IMR-90 (cell line): ENCODE measurements at regions not wholly inside any gene's neighbourhood (a gene's known extent, or its start where the extent isn't known, plus 50 kb on each side); places are given as distances from the start of the nearest gene placed in this dataset.

ENCODE experiments used
- ATAC-seq: fragments of 200-7000 bp; cut with Tn5 transposase; 2 replicates; pipeline ENCODE4 v1.9.1; 2020; ENCODE audit warnings: low read depth, mild to moderate bottlenecking, moderate library complexity
- BruUV-seq: library from RNA; stranded (reverse); fragments of 400-500 nt; replicated peaks from 2 replicates; lab custom pipeline; 2021; lab: Mats Ljungman, UMichigan
- CTCF ChIA-PET: fragments of 300-600 bp; formaldehyde crosslinking; extraction: SDS; loops from one replicate; lab custom pipeline; 2021; ENCODE audit warnings: antibody characterized with exemption; lab: Yijun Ruan, JAX
- POLR2A ChIA-PET: fragments of 300-600 bp; sonication (Branson Sonifier 250); formaldehyde crosslinking; loops from one replicate; lab custom pipeline; 2022; ENCODE audit warnings: antibody characterized with exemption; ENCODE audit not compliant: unreplicated experiment; lab: Charles Lee
- DNase-seq: peaks from one replicate; pipeline ENCODE4 v3.0.0; 2013
- H2AFZ ChIP-seq: replicated peaks from 2 replicates; pipeline ENCODE3; 2013; ENCODE audit warnings: low read length, mild to moderate bottlenecking; ENCODE audit not compliant: poor library complexity
- H2AK5ac ChIP-seq: 2 replicates; pipeline ENCODE4 v1.6.1; 2013; ENCODE audit warnings: low read depth, low read length, inconsistent platforms
- H2AK9ac ChIP-seq: replicated peaks from 2 replicates; pipeline ENCODE3; 2013; ENCODE audit warnings: mild to moderate bottlenecking, low read depth, low read length, moderate library complexity; ENCODE audit not compliant: poor library complexity
- H2BK120ac ChIP-seq: 2 replicates; pipeline ENCODE4 v1.6.1; 2013; ENCODE audit warnings: low read depth, low read length, inconsistent platforms
- H2BK15ac ChIP-seq: 3 replicates; pipeline ENCODE4 v1.6.1; 2013; ENCODE audit warnings: low read depth, low read length, inconsistent platforms
- H2BK20ac ChIP-seq: 2 replicates; pipeline ENCODE4 v1.6.1; 2013; ENCODE audit warnings: low read depth, mild to moderate bottlenecking, inconsistent platforms, low read length, moderate library complexity
- H2BK5ac ChIP-seq: 2 replicates; pipeline ENCODE4 v1.6.1; 2013; ENCODE audit warnings: mild to moderate bottlenecking, low read depth, low read length, inconsistent platforms; ENCODE audit not compliant: poor library complexity, severe bottlenecking
- H3K14ac ChIP-seq: replicated peaks from 2 replicates; pipeline ENCODE4 v1.6.1; 2013; ENCODE audit warnings: low read depth, low read length, inconsistent platforms
- H3K18ac ChIP-seq: 2 replicates; pipeline ENCODE4 v1.6.1; 2013; ENCODE audit warnings: low read depth, low read length, control low read depth
- H3K23ac ChIP-seq: 2 replicates; pipeline ENCODE4 v1.6.1; 2013; ENCODE audit warnings: low read depth, low read length, inconsistent platforms
- H3K27ac ChIP-seq: 2 replicates; pipeline ENCODE4 v1.5.1; 2013; ENCODE audit warnings: mild to moderate bottlenecking, control low read depth, low read length; ENCODE audit not compliant: insufficient read depth
- H3K27me3 ChIP-seq: 2 replicates; pipeline ENCODE4 v1.6.1; 2013; ENCODE audit warnings: low read length; ENCODE audit not compliant: control insufficient read depth, insufficient read depth
- H3K36me3 ChIP-seq: 2 replicates; pipeline ENCODE4 v1.6.1; 2013; ENCODE audit warnings: low read length, mixed read lengths; ENCODE audit not compliant: control insufficient read depth, insufficient read depth
- H3K4ac ChIP-seq: 2 replicates; pipeline ENCODE4 v1.6.1; 2013; ENCODE audit warnings: low read depth, low read length, inconsistent platforms
- H3K4me1 ChIP-seq: 2 replicates; pipeline ENCODE4 v1.6.1; 2013; ENCODE audit warnings: low read length, mixed read lengths; ENCODE audit not compliant: control insufficient read depth, insufficient read depth
- H3K4me2 ChIP-seq: 2 replicates; pipeline ENCODE4 v1.6.1; 2013; ENCODE audit warnings: low read depth, mild to moderate bottlenecking, control low read depth, low read length, moderate library complexity
- H3K4me3 ChIP-seq: 2 replicates; pipeline ENCODE4 v1.5.1; 2013; ENCODE audit warnings: low read depth, mild to moderate bottlenecking, control low read depth, low read length, moderate library complexity; ENCODE audit not compliant: insufficient read depth
- H3K56ac ChIP-seq: 2 replicates; pipeline ENCODE4 v1.6.1; 2013; ENCODE audit warnings: low read length, inconsistent platforms; ENCODE audit not compliant: insufficient read depth; ENCODE audit errors: extremely low read depth
- H3K79me1 ChIP-seq, 2 experiments: 2 replicates each; pipeline ENCODE4 v1.6.1; 2013; ENCODE audit warnings: low read length in 2 of 2, inconsistent platforms in 1 of 2, low read depth in 1 of 2
- H3K9ac ChIP-seq: 2 replicates; pipeline ENCODE4 v1.6.1; 2013; ENCODE audit warnings: low read depth, low read length, control low read depth
- H3K9me1 ChIP-seq: 2 replicates; pipeline ENCODE4 v1.6.1; 2013; ENCODE audit warnings: low read length, inconsistent platforms; ENCODE audit not compliant: insufficient read depth
- H3K9me3 ChIP-seq: 2 replicates; pipeline ENCODE4 v1.6.1; 2013; ENCODE audit warnings: low read length; ENCODE audit not compliant: control insufficient read depth, insufficient read depth
- H4K20me1 ChIP-seq: 2 replicates; pipeline ENCODE4 v1.6.1; 2013; ENCODE audit warnings: low read length, inconsistent platforms; ENCODE audit not compliant: insufficient read depth
- H4K5ac ChIP-seq: 2 replicates; pipeline ENCODE4 v1.6.1; 2013; ENCODE audit warnings: mild to moderate bottlenecking, low read depth, low read length, control low read depth
- H4K8ac ChIP-seq, 2 experiments: 2 replicates each; pipeline ENCODE4 v1.6.1; 2013; ENCODE audit warnings: low read depth in 2 of 2, low read length in 2 of 2, control low read depth in 1 of 2, inconsistent platforms in 1 of 2
- H4K91ac ChIP-seq: 2 replicates; pipeline ENCODE4 v1.6.1; 2013; ENCODE audit warnings: low read depth, low read length, inconsistent platforms; ENCODE audit not compliant: insufficient read depth
- BHLHE40 ChIP-seq: fragments of 150-350 bp; IDR thresholded peaks from 2 replicates; pipeline ENCODE4 v1.6.1; 2016; ENCODE audit warnings: mild to moderate bottlenecking, low read depth, low read length
- CEBPB ChIP-seq: IDR thresholded peaks from 2 replicates; pipeline ENCODE4 v1.6.1; 2012; ENCODE audit warnings: low read depth, low read length, improper control_type of control experiment
- CHD1 ChIP-seq: IDR thresholded peaks from 2 replicates; pipeline ENCODE4 v1.6.1; 2012; ENCODE audit warnings: low read depth, low read length, improper control_type of control experiment
- CTCF ChIP-seq: conservative IDR thresholded peaks from 2 replicates; pipeline ENCODE4 v1.5.1; 2012; ENCODE audit warnings: mild to moderate bottlenecking, low read depth, low read length, improper control_type of control experiment
- FOS ChIP-seq: fragments of 150-350 bp; IDR thresholded peaks from 2 replicates; pipeline ENCODE4 v1.6.1; 2016; ENCODE audit warnings: low read depth, low read length
- MAFK ChIP-seq: IDR thresholded peaks from 2 replicates; pipeline ENCODE4 v1.6.1; 2012; ENCODE audit warnings: low read depth, low read length, improper control_type of control experiment
- MAZ ChIP-seq: IDR thresholded peaks from 2 replicates; pipeline ENCODE4 v1.6.1; 2012; ENCODE audit warnings: low read depth, mild to moderate bottlenecking, low read length, improper control_type of control experiment, moderate library complexity, borderline replicate concordance
- MXI1 ChIP-seq: IDR thresholded peaks from 2 replicates; pipeline ENCODE4 v1.6.1; 2012; ENCODE audit warnings: low read depth, mild to moderate bottlenecking, low read length, moderate library complexity, borderline replicate concordance
- NFE2L2 ChIP-seq: fragments of 150-350 bp; IDR thresholded peaks from 2 replicates; pipeline ENCODE4 v1.6.1; 2016; ENCODE audit warnings: low read depth, mild to moderate bottlenecking, low read length
- POLR2A ChIP-seq: IDR thresholded peaks from 2 replicates; pipeline ENCODE4 v1.6.1; 2012; ENCODE audit warnings: mild to moderate bottlenecking, low read depth, low read length
- RAD21 ChIP-seq: IDR thresholded peaks from 2 replicates; pipeline ENCODE4 v1.6.1; 2012; ENCODE audit warnings: low read length, improper control_type of control experiment
- RCOR1 ChIP-seq: IDR thresholded peaks from 2 replicates; pipeline ENCODE4 v1.6.1; 2012; ENCODE audit warnings: mild to moderate bottlenecking, low read length, improper control_type of control experiment; ENCODE audit not compliant: insufficient replicate concordance
- RFX5 ChIP-seq: IDR thresholded peaks from 2 replicates; pipeline ENCODE4 v1.8.0; 2012; ENCODE audit warnings: low read depth, mild to moderate bottlenecking, low read length, moderate library complexity
- SMC3 ChIP-seq: fragments of 150-350 bp; IDR thresholded peaks from 2 replicates; pipeline ENCODE4 v1.6.1; 2016; ENCODE audit warnings: low read depth, mild to moderate bottlenecking, antibody characterized with exemption, low read length, moderate library complexity
- USF2 ChIP-seq: fragments of 150-350 bp; IDR thresholded peaks from 2 replicates; pipeline ENCODE4 v1.6.1; 2017; ENCODE audit warnings: mild to moderate bottlenecking, antibody characterized with exemption, low read length, low read depth
- WGBS, 2 experiments: methylation state at CpG; one replicate each; pipeline versions ENCODE4 v1.1.5 to v1.1.7; 2013; ENCODE audit warnings: missing lambda C conversion rate in 2 of 2; ENCODE audit not compliant: insufficient read length in 1 of 2; ENCODE audit errors: extremely low coverage in 2 of 2; 5-methylcytosine and 5-hydroxymethylcytosine counted together
- dilution Hi-C: fragments of 300-500 bp; cut with HindIII; formaldehyde crosslinking; loops from one replicate; pipeline ENCODE4 v1.14.3; 2018; ENCODE audit warnings: low sequenced_read_pairs; ENCODE audit not compliant: unreplicated experiment
- in situ Hi-C: fragments of 300-500 bp; cut with MboI; formaldehyde crosslinking; loops from 3 replicates; pipeline ENCODE4 v1.14.3; 2019; ENCODE audit warnings: low sequenced_read_pairs, inconsistent platforms, mixed read lengths
- intact Hi-C: fragments of 100-400 bp; cut with micrococcal nuclease; formaldehyde crosslinking; loops from 2 replicates; pipeline ENCODE4 v1.10.0; 2022
- TF ChIP-seq, protein P1 (sequence below): fragments of 150-350 bp; IDR thresholded peaks from 2 replicates; pipeline ENCODE4 v1.6.1; 2016; ENCODE audit warnings: low read depth, mild to moderate bottlenecking, low read length, moderate library complexity, borderline replicate concordance

DNA sequence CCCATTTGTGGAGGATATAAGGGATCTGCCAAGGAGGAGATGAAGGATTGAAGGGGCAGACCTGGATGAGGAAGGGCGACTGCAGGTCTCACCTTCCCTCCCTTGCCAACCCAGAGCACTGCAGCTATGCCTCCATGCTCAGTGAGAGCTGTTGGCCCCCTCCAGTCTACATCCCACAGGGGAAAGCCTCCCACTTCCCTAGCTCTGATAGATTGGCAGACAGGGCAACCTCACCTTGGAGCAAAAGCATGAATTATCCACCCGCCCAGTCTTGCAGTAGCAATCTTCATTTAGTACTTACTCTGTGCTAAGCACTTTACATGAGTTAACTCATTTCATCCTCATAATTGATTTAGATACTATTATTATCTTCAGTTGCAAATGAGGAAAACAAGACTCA, 70.4 kb upstream of the SMNDC1 start:
- no peaks in the 10 kb centered on the region for H3K36me3 ChIP-seq
- H2AK9ac ChIP-seq = no peak overlapping the region
- H3K4me2 ChIP-seq = no peak overlapping the region
- no peaks in the 10 kb centered on the region for H4K20me1 ChIP-seq
- no peak for DNase-seq
- no peak overlapping the region for H3K4ac ChIP-seq
- H2AK5ac ChIP-seq = no peak overlapping the region
- POLR2A ChIA-PET = no interaction called here
- in situ Hi-C loops (no loop called here), intact Hi-C loops (no loop called here), dilution Hi-C loops (no loop called here)
- H4K5ac ChIP-seq = no peak overlapping the region
- H3K23ac ChIP-seq = no peak overlapping the region
- H3K9ac ChIP-seq = no peak overlapping the region
- H2BK20ac ChIP-seq = no peak overlapping the region
- CTCF ChIA-PET = no interaction called here
- H3K14ac ChIP-seq = no peak overlapping the region
- no peaks in the 10 kb centered on the region for H3K79me1 ChIP-seq
- H2AFZ ChIP-seq = no peak overlapping the region
- no peaks in the 10 kb centered on the region for H3K27me3 ChIP-seq
- H3K27ac ChIP-seq = no peak overlapping the region
- no peaks in the 10 kb centered on the region; the same call in 1 of the 2 replicates for H3K4me1 ChIP-seq
- no peak overlapping the region for H2BK120ac ChIP-seq
- no peak overlapping the region for H3K18ac ChIP-seq
- no peak overlapping the region for H2BK15ac ChIP-seq
- no peak overlapping the region for H4K91ac ChIP-seq
- H4K8ac ChIP-seq = no peak overlapping the region
- no peak for ATAC-seq
- H2BK5ac ChIP-seq = no peak overlapping the region
- WGBS, 2 experiments = no CpG with 5 or more reads among the region's 2 CpGs
- BruUV-seq = no TSS peak
- TF ChIP-seq, protein P1, sequence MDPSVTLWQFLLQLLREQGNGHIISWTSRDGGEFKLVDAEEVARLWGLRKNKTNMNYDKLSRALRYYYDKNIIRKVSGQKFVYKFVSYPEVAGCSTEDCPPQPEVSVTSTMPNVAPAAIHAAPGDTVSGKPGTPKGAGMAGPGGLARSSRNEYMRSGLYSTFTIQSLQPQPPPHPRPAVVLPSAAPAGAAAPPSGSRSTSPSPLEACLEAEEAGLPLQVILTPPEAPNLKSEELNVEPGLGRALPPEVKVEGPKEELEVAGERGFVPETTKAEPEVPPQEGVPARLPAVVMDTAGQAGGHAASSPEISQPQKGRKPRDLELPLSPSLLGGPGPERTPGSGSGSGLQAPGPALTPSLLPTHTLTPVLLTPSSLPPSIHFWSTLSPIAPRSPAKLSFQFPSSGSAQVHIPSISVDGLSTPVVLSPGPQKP = no peak
- TF ChIP-seq CHD1 = no peak
- TF ChIP-seq BHLHE40 = no peak
- no peak for TF ChIP-seq RAD21
- no peak for TF ChIP-seq MAFK
- no peak for TF ChIP-seq MXI1
- TF ChIP-seq CTCF = no peak
- no peak for TF ChIP-seq MAZ
- no peak for TF ChIP-seq CEBPB
- TF ChIP-seq USF2 = no peak
- TF ChIP-seq FOS = no peak
- no peak for TF ChIP-seq RCOR1
- TF ChIP-seq SMC3 = no peak
- no peak for TF ChIP-seq POLR2A
- no peak for TF ChIP-seq NFE2L2
- no peak for TF ChIP-seq RFX5
- no peaks in the 10 kb centered on the region for H3K9me3 ChIP-seq
- H3K4me3 ChIP-seq = no peak overlapping the region
- H3K9me1 ChIP-seq = peaks cover 4% of the 10 kb centered on the region
- H3K56ac ChIP-seq = no peak overlapping the region
